ENCODE measurements at regions not wholly inside any gene's neighbourhood (a gene's known extent, or its start where the extent isn't known, plus 50 kb on each side); places are given as distances from the start of the nearest gene placed in this dataset.

DNA sequence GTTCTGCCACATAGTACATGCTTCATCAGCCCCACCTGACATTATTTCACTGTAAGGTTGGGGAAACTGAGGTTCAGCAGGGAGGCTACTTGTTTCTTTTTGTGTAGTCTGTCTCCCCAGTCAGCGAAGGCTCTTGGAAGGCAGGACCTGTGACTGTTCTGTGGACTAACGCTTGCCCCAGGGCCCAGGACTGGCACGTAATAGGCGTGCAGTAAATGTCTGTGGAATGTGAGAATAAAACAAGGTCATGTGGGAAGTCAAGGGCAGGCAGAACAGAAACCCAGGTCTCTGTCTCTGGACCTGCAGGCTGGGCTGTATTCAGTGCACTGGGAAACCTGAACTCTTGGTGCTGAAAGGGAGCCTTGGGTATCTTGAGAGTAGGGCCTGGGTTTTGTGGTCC, 168.7 kb downstream of the RPS24 start:
- no peak for TF ChIP-seq POLR2A (IDR thresholded peaks at IDR 0.05)
- TF ChIP-seq CTCF (IDR thresholded peaks at IDR 0.05): no peak
